Astrocyte (in vitro differentiated cells and primary cell): ENCODE measurements at regions not wholly inside any gene's neighbourhood (a gene's known extent, or its start where the extent isn't known, plus 50 kb on each side); places are given as distances from the start of the nearest gene placed in this dataset.

ENCODE experiments used
- DNase-seq: peaks from one replicate; pipeline ENCODE4 v3.0.0-alpha.2; 2010; ENCODE audit warnings: low read depth
- FAIRE-seq: peaks from 2 replicates; lab custom pipeline; 2011; peaks lifted over from hg19 to GRCh38; lab: Jason Lieb, UNC
- H2AFZ ChIP-seq: 2 replicates; pipeline ENCODE4 v1.6.0; 2012; ENCODE audit warnings: low read depth, low read length, inconsistent platforms
- H3K27ac ChIP-seq: 2 replicates; pipeline ENCODE4 v1.5.1; 2011; ENCODE audit warnings: low read depth, low read length, inconsistent platforms
- H3K27me3 ChIP-seq: 2 replicates; pipeline ENCODE4 v1.6.0; 2011; ENCODE audit warnings: low read length, inconsistent platforms; ENCODE audit not compliant: insufficient read depth
- H3K36me3 ChIP-seq: 2 replicates; pipeline ENCODE4 v1.5.1; 2011; ENCODE audit warnings: low read length, inconsistent platforms; ENCODE audit not compliant: insufficient read depth
- H3K4me1 ChIP-seq: 2 replicates; pipeline ENCODE4 v1.5.1; 2011; ENCODE audit warnings: low read length, inconsistent platforms; ENCODE audit not compliant: insufficient read depth
- H3K4me2 ChIP-seq: 2 replicates; pipeline ENCODE4 v1.6.0; 2012; ENCODE audit warnings: low read length, inconsistent platforms
- H3K4me3 ChIP-seq: 2 replicates; pipeline ENCODE4 v1.5.1; 2011; ENCODE audit warnings: low read depth, mild to moderate bottlenecking, low read length, inconsistent platforms; ENCODE audit not compliant: insufficient read depth
- H3K79me2 ChIP-seq: 2 replicates; pipeline ENCODE4 v1.6.0; 2012; ENCODE audit warnings: mild to moderate bottlenecking, low read length, inconsistent platforms; ENCODE audit not compliant: insufficient read depth
- H3K9ac ChIP-seq: 2 replicates; pipeline ENCODE4 v1.6.0; 2012; ENCODE audit warnings: mild to moderate bottlenecking, low read length, inconsistent platforms
- H3K9me3 ChIP-seq: 2 replicates; pipeline ENCODE4 v1.5.1; 2012; ENCODE audit warnings: low read depth, mild to moderate bottlenecking, low read length, inconsistent platforms; ENCODE audit not compliant: insufficient read depth
- H4K20me1 ChIP-seq: 2 replicates; pipeline ENCODE4 v1.6.0; 2012; ENCODE audit warnings: low read length, inconsistent platforms; ENCODE audit not compliant: insufficient read depth
- H3K27ac Mint-ChIP-seq: one replicate; pipeline ENCODE4 v1.8.0; 2021; ENCODE audit warnings: mild to moderate bottlenecking, mixed read lengths; ENCODE audit not compliant: unreplicated experiment
- H3K27me3 Mint-ChIP-seq: one replicate; pipeline ENCODE4 v1.8.0; 2021; ENCODE audit warnings: low read depth, mixed read lengths; ENCODE audit not compliant: unreplicated experiment
- H3K36me3 Mint-ChIP-seq: one replicate; pipeline ENCODE4 v1.8.0; 2021; ENCODE audit warnings: low read depth, mixed read lengths; ENCODE audit not compliant: unreplicated experiment
- H3K4me1 Mint-ChIP-seq: one replicate; pipeline ENCODE4 v1.8.0; 2021; ENCODE audit warnings: low read depth, mixed read lengths; ENCODE audit not compliant: unreplicated experiment
- H3K4me3 Mint-ChIP-seq: one replicate; pipeline ENCODE4 v1.8.0; 2021; ENCODE audit warnings: mild to moderate bottlenecking, moderate library complexity, mixed read lengths; ENCODE audit not compliant: unreplicated experiment
- H3K9me3 Mint-ChIP-seq: one replicate; pipeline ENCODE4 v1.8.0; 2021; ENCODE audit warnings: mild to moderate bottlenecking, mixed read lengths; ENCODE audit not compliant: unreplicated experiment
- CTCF ChIP-seq: IDR thresholded peaks from 2 replicates; pipeline ENCODE4 v1.5.1; 2011; ENCODE audit warnings: low read depth, mild to moderate bottlenecking, inconsistent platforms, low read length, moderate library complexity; ENCODE audit not compliant: insufficient read depth
- EZH2 ChIP-seq: IDR thresholded peaks from 2 replicates; pipeline ENCODE4 v1.6.1; 2012; ENCODE audit warnings: mild to moderate bottlenecking, low read length, inconsistent platforms; ENCODE audit not compliant: insufficient read depth

GRCh38 chr18:78619854-78620253, 359.8 kb upstream of the SALL3 start:
- FAIRE-seq, result no peak
- Histone ChIP-seq H4K20me1 (no peaks in the 10 kb centered on the region), H3K27ac (no peak overlapping the region), H3K79me2 (no peaks in the 10 kb centered on the region), H3K4me1 (no peaks in the 10 kb centered on the region), H3K9me3 (peaks cover 8% of the 10 kb centered on the region), H3K9ac (no peak overlapping the region), H3K4me3 (no peak overlapping the region), H3K4me2 (no peak overlapping the region), H2AFZ (no peak overlapping the region), H3K27me3 (no peaks in the 10 kb centered on the region), H3K36me3 (no peaks in the 10 kb centered on the region)
- H3K36me3 Mint-ChIP-seq, result no peaks in the 10 kb centered on the region
- DNase-seq, result no peak
- H3K9me3 Mint-ChIP-seq, result peaks cover 17% of the 10 kb centered on the region
- TF ChIP-seq CTCF, result no peak
- no peak for TF ChIP-seq EZH2
- H3K27me3 Mint-ChIP-seq, result no peaks in the 10 kb centered on the region
- no peaks in the 10 kb centered on the region for H3K4me1 Mint-ChIP-seq
- H3K27ac Mint-ChIP-seq, result no peak overlapping the region
- H3K4me3 Mint-ChIP-seq, result no peak overlapping the region

DNA sequence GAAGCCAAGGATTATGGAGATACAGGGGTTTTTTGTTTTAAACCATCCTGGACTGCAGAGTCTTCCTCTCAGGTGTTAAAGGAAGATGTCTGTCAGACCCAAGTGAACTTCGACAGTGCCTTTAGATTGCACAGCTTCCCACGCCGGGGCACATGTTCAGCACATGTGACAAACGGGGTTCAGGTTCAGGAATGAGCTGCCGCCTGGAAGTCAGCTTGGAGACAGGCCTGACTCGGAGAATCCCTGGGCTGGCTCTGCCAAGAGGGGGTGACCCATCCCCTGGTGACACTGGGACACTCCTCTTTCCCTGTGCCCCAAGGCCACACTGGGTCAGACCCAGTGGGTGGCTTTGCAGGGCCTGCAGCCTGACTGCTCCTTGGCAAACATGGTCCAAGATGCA, 359.3 kb upstream of the SALL3 start:
- Histone ChIP-seq H3K9ac (no peak overlapping the region), H3K79me2 (no peaks in the 10 kb centered on the region), H3K27me3 (no peaks in the 10 kb centered on the region), H3K4me1 (no peaks in the 10 kb centered on the region), H2AFZ (no peak overlapping the region), H3K27ac (no peak overlapping the region), H3K4me3 (no peak overlapping the region), H3K9me3 (peaks cover 8% of the 10 kb centered on the region), H3K36me3 (no peaks in the 10 kb centered on the region), H4K20me1 (no peaks in the 10 kb centered on the region), H3K4me2 (no peak overlapping the region)
- no peaks in the 10 kb centered on the region for H3K27me3 Mint-ChIP-seq
- no peak overlapping the region for H3K4me3 Mint-ChIP-seq
- H3K36me3 Mint-ChIP-seq, result no peaks in the 10 kb centered on the region
- no peaks in the 10 kb centered on the region for H3K4me1 Mint-ChIP-seq
- no peak overlapping the region for H3K27ac Mint-ChIP-seq
- DNase-seq, result no peak
- H3K9me3 Mint-ChIP-seq, result peaks cover 17% of the 10 kb centered on the region
- FAIRE-seq, result no peak
- TF ChIP-seq CTCF (no peak), EZH2 (no peak)

GRCh38 chr18:78621141-78621755, 358.4 kb upstream of the SALL3 start:
- no peaks in the 10 kb centered on the region for H3K36me3 ChIP-seq
- H3K27me3 ChIP-seq, result no peaks in the 10 kb centered on the region
- H4K20me1 ChIP-seq, result no peaks in the 10 kb centered on the region
- no peak overlapping the region for H3K4me3 Mint-ChIP-seq
- DNase-seq, result no peak
- FAIRE-seq, result no peak
- no peak overlapping the region for H2AFZ ChIP-seq
- no peak for TF ChIP-seq EZH2
- no peak for TF ChIP-seq CTCF
- H3K9me3 ChIP-seq, result peaks cover 8% of the 10 kb centered on the region
- no peaks in the 10 kb centered on the region for H3K4me1 ChIP-seq
- no peaks in the 10 kb centered on the region for H3K27me3 Mint-ChIP-seq
- H3K9me3 Mint-ChIP-seq, result peaks cover 15% of the 10 kb centered on the region
- no peaks in the 10 kb centered on the region for H3K36me3 Mint-ChIP-seq
- no peak overlapping the region for H3K4me3 ChIP-seq
- no peaks in the 10 kb centered on the region for H3K4me1 Mint-ChIP-seq
- H3K79me2 ChIP-seq, result no peaks in the 10 kb centered on the region
- no peak overlapping the region for H3K9ac ChIP-seq
- no peak overlapping the region for H3K4me2 ChIP-seq
- no peak overlapping the region for H3K27ac ChIP-seq
- no peak overlapping the region for H3K27ac Mint-ChIP-seq
